IMR-90 (cell line): ENCODE measurements at regions not wholly inside any gene's neighbourhood (a gene's known extent, or its start where the extent isn't known, plus 50 kb on each side); places are given as distances from the start of the nearest gene placed in this dataset.

ENCODE experiments used
- ATAC-seq: fragments of 200-7000 bp; cut with Tn5 transposase; 2 replicates; pipeline ENCODE4 v1.9.1; 2020; ENCODE audit warnings: low read depth, mild to moderate bottlenecking, moderate library complexity
- BruUV-seq: library from RNA; stranded (reverse); fragments of 400-500 nt; replicated peaks from 2 replicates; lab custom pipeline; 2021; lab: Mats Ljungman, UMichigan
- CTCF ChIA-PET: fragments of 300-600 bp; formaldehyde crosslinking; extraction: SDS; loops from one replicate; lab custom pipeline; 2021; ENCODE audit warnings: antibody characterized with exemption; lab: Yijun Ruan, JAX
- POLR2A ChIA-PET: fragments of 300-600 bp; sonication (Branson Sonifier 250); formaldehyde crosslinking; loops from one replicate; lab custom pipeline; 2022; ENCODE audit warnings: antibody characterized with exemption; ENCODE audit not compliant: unreplicated experiment; lab: Charles Lee
- DNase-seq: peaks from one replicate; pipeline ENCODE4 v3.0.0; 2013
- H2AFZ ChIP-seq: replicated peaks from 2 replicates; pipeline ENCODE3; 2013; ENCODE audit warnings: low read length, mild to moderate bottlenecking; ENCODE audit not compliant: poor library complexity
- H2AK5ac ChIP-seq: 2 replicates; pipeline ENCODE4 v1.6.1; 2013; ENCODE audit warnings: low read depth, low read length, inconsistent platforms
- H2AK9ac ChIP-seq: replicated peaks from 2 replicates; pipeline ENCODE3; 2013; ENCODE audit warnings: mild to moderate bottlenecking, low read depth, low read length, moderate library complexity; ENCODE audit not compliant: poor library complexity
- H2BK120ac ChIP-seq: 2 replicates; pipeline ENCODE4 v1.6.1; 2013; ENCODE audit warnings: low read depth, low read length, inconsistent platforms
- H2BK15ac ChIP-seq: 3 replicates; pipeline ENCODE4 v1.6.1; 2013; ENCODE audit warnings: low read depth, low read length, inconsistent platforms
- H2BK20ac ChIP-seq: 2 replicates; pipeline ENCODE4 v1.6.1; 2013; ENCODE audit warnings: low read depth, mild to moderate bottlenecking, inconsistent platforms, low read length, moderate library complexity
- H2BK5ac ChIP-seq: 2 replicates; pipeline ENCODE4 v1.6.1; 2013; ENCODE audit warnings: mild to moderate bottlenecking, low read depth, low read length, inconsistent platforms; ENCODE audit not compliant: poor library complexity, severe bottlenecking
- H3K14ac ChIP-seq: replicated peaks from 2 replicates; pipeline ENCODE4 v1.6.1; 2013; ENCODE audit warnings: low read depth, low read length, inconsistent platforms
- H3K18ac ChIP-seq: 2 replicates; pipeline ENCODE4 v1.6.1; 2013; ENCODE audit warnings: low read depth, low read length, control low read depth
- H3K23ac ChIP-seq: 2 replicates; pipeline ENCODE4 v1.6.1; 2013; ENCODE audit warnings: low read depth, low read length, inconsistent platforms
- H3K27ac ChIP-seq: 2 replicates; pipeline ENCODE4 v1.5.1; 2013; ENCODE audit warnings: mild to moderate bottlenecking, control low read depth, low read length; ENCODE audit not compliant: insufficient read depth
- H3K27me3 ChIP-seq: 2 replicates; pipeline ENCODE4 v1.6.1; 2013; ENCODE audit warnings: low read length; ENCODE audit not compliant: control insufficient read depth, insufficient read depth
- H3K36me3 ChIP-seq: 2 replicates; pipeline ENCODE4 v1.6.1; 2013; ENCODE audit warnings: low read length, mixed read lengths; ENCODE audit not compliant: control insufficient read depth, insufficient read depth
- H3K4ac ChIP-seq: 2 replicates; pipeline ENCODE4 v1.6.1; 2013; ENCODE audit warnings: low read depth, low read length, inconsistent platforms
- H3K4me1 ChIP-seq: 2 replicates; pipeline ENCODE4 v1.6.1; 2013; ENCODE audit warnings: low read length, mixed read lengths; ENCODE audit not compliant: control insufficient read depth, insufficient read depth
- H3K4me2 ChIP-seq: 2 replicates; pipeline ENCODE4 v1.6.1; 2013; ENCODE audit warnings: low read depth, mild to moderate bottlenecking, control low read depth, low read length, moderate library complexity
- H3K4me3 ChIP-seq: 2 replicates; pipeline ENCODE4 v1.5.1; 2013; ENCODE audit warnings: low read depth, mild to moderate bottlenecking, control low read depth, low read length, moderate library complexity; ENCODE audit not compliant: insufficient read depth
- H3K56ac ChIP-seq: 2 replicates; pipeline ENCODE4 v1.6.1; 2013; ENCODE audit warnings: low read length, inconsistent platforms; ENCODE audit not compliant: insufficient read depth; ENCODE audit errors: extremely low read depth
- H3K79me1 ChIP-seq, 2 experiments: 2 replicates each; pipeline ENCODE4 v1.6.1; 2013; ENCODE audit warnings: low read length in 2 of 2, inconsistent platforms in 1 of 2, low read depth in 1 of 2
- H3K9ac ChIP-seq: 2 replicates; pipeline ENCODE4 v1.6.1; 2013; ENCODE audit warnings: low read depth, low read length, control low read depth
- H3K9me1 ChIP-seq: 2 replicates; pipeline ENCODE4 v1.6.1; 2013; ENCODE audit warnings: low read length, inconsistent platforms; ENCODE audit not compliant: insufficient read depth
- H3K9me3 ChIP-seq: 2 replicates; pipeline ENCODE4 v1.6.1; 2013; ENCODE audit warnings: low read length; ENCODE audit not compliant: control insufficient read depth, insufficient read depth
- H4K20me1 ChIP-seq: 2 replicates; pipeline ENCODE4 v1.6.1; 2013; ENCODE audit warnings: low read length, inconsistent platforms; ENCODE audit not compliant: insufficient read depth
- H4K5ac ChIP-seq: 2 replicates; pipeline ENCODE4 v1.6.1; 2013; ENCODE audit warnings: mild to moderate bottlenecking, low read depth, low read length, control low read depth
- H4K8ac ChIP-seq, 2 experiments: 2 replicates each; pipeline ENCODE4 v1.6.1; 2013; ENCODE audit warnings: low read depth in 2 of 2, low read length in 2 of 2, control low read depth in 1 of 2, inconsistent platforms in 1 of 2
- H4K91ac ChIP-seq: 2 replicates; pipeline ENCODE4 v1.6.1; 2013; ENCODE audit warnings: low read depth, low read length, inconsistent platforms; ENCODE audit not compliant: insufficient read depth
- BHLHE40 ChIP-seq: fragments of 150-350 bp; IDR thresholded peaks from 2 replicates; pipeline ENCODE4 v1.6.1; 2016; ENCODE audit warnings: mild to moderate bottlenecking, low read depth, low read length
- CEBPB ChIP-seq: IDR thresholded peaks from 2 replicates; pipeline ENCODE4 v1.6.1; 2012; ENCODE audit warnings: low read depth, low read length, improper control_type of control experiment
- CHD1 ChIP-seq: IDR thresholded peaks from 2 replicates; pipeline ENCODE4 v1.6.1; 2012; ENCODE audit warnings: low read depth, low read length, improper control_type of control experiment
- CTCF ChIP-seq: conservative IDR thresholded peaks from 2 replicates; pipeline ENCODE4 v1.5.1; 2012; ENCODE audit warnings: mild to moderate bottlenecking, low read depth, low read length, improper control_type of control experiment
- FOS ChIP-seq: fragments of 150-350 bp; IDR thresholded peaks from 2 replicates; pipeline ENCODE4 v1.6.1; 2016; ENCODE audit warnings: low read depth, low read length
- MAFK ChIP-seq: IDR thresholded peaks from 2 replicates; pipeline ENCODE4 v1.6.1; 2012; ENCODE audit warnings: low read depth, low read length, improper control_type of control experiment
- MAZ ChIP-seq: IDR thresholded peaks from 2 replicates; pipeline ENCODE4 v1.6.1; 2012; ENCODE audit warnings: low read depth, mild to moderate bottlenecking, low read length, improper control_type of control experiment, moderate library complexity, borderline replicate concordance
- MXI1 ChIP-seq: IDR thresholded peaks from 2 replicates; pipeline ENCODE4 v1.6.1; 2012; ENCODE audit warnings: low read depth, mild to moderate bottlenecking, low read length, moderate library complexity, borderline replicate concordance
- NFE2L2 ChIP-seq: fragments of 150-350 bp; IDR thresholded peaks from 2 replicates; pipeline ENCODE4 v1.6.1; 2016; ENCODE audit warnings: low read depth, mild to moderate bottlenecking, low read length
- RFX5 ChIP-seq: IDR thresholded peaks from 2 replicates; pipeline ENCODE4 v1.8.0; 2012; ENCODE audit warnings: low read depth, mild to moderate bottlenecking, low read length, moderate library complexity
- USF2 ChIP-seq: fragments of 150-350 bp; IDR thresholded peaks from 2 replicates; pipeline ENCODE4 v1.6.1; 2017; ENCODE audit warnings: mild to moderate bottlenecking, antibody characterized with exemption, low read length, low read depth
- WGBS, 2 experiments: methylation state at CpG; one replicate each; pipeline versions ENCODE4 v1.1.5 to v1.1.7; 2013; ENCODE audit warnings: missing lambda C conversion rate in 2 of 2; ENCODE audit not compliant: insufficient read length in 1 of 2; ENCODE audit errors: extremely low coverage in 2 of 2; 5-methylcytosine and 5-hydroxymethylcytosine counted together
- dilution Hi-C: fragments of 300-500 bp; cut with HindIII; formaldehyde crosslinking; loops from one replicate; pipeline ENCODE4 v1.14.3; 2018; ENCODE audit warnings: low sequenced_read_pairs; ENCODE audit not compliant: unreplicated experiment
- in situ Hi-C: fragments of 300-500 bp; cut with MboI; formaldehyde crosslinking; loops from 3 replicates; pipeline ENCODE4 v1.14.3; 2019; ENCODE audit warnings: low sequenced_read_pairs, inconsistent platforms, mixed read lengths
- intact Hi-C: fragments of 100-400 bp; cut with micrococcal nuclease; formaldehyde crosslinking; loops from 2 replicates; pipeline ENCODE4 v1.10.0; 2022

- BruUV-seq, result no TSS peak
Observed at GRCh38 chr15:96011136-96011535, 319.4 kb upstream of the NR2F2 start.

More at GRCh38 chr15:96011136-96011535, 319.4 kb upstream of the NR2F2 start:
- Histone ChIP-seq H3K27ac (no peak overlapping the region), H2BK5ac (no peak overlapping the region), H2BK15ac (no peak overlapping the region), H3K9me1 (no peaks in the 10 kb centered on the region), H2BK20ac (no peak overlapping the region), H4K5ac (no peak overlapping the region), H4K91ac (no peak overlapping the region), H3K23ac (no peak overlapping the region), H3K79me1 (no peaks in the 10 kb centered on the region), H3K9ac (no peak overlapping the region), H2AK5ac (no peak overlapping the region), H4K20me1 (no peaks in the 10 kb centered on the region), H3K4me1 (no peaks in the 10 kb centered on the region), H3K36me3 (no peaks in the 10 kb centered on the region), H2BK120ac (no peak overlapping the region), H3K56ac (no peak overlapping the region), H2AK9ac (no peak overlapping the region), H3K4ac (no peak overlapping the region), H3K27me3 (peaks cover 8% of the 10 kb centered on the region), H2AFZ (no peak overlapping the region), H3K14ac (no peak overlapping the region), H3K18ac (no peak overlapping the region), H3K4me2 (no peak overlapping the region), H4K8ac (no peak overlapping the region), H3K4me3 (no peak overlapping the region), H3K9me3 (no peaks in the 10 kb centered on the region)
- DNase-seq (no peak), ATAC-seq (no peak)
- ChIA-PET CTCF (no interaction called here), POLR2A (no interaction called here)
- in situ Hi-C loops (no loop called here), dilution Hi-C loops (no loop called here), intact Hi-C loops (no loop called here)
- no CpG with 5 or more reads among the region's 5 CpGs for WGBS, 2 experiments
- TF ChIP-seq RFX5 (no peak), MAFK (no peak), MAZ (no peak), CHD1 (no peak), FOS (no peak), CEBPB (no peak), NFE2L2 (no peak), BHLHE40 (no peak), CTCF (no peak), MXI1 (no peak), USF2 (no peak)
